Ovary (tissue), 3 donors: ENCODE measurements at regions not wholly inside any gene's neighbourhood (a gene's known extent, or its start where the extent isn't known, plus 50 kb on each side); places are given as distances from the start of the nearest gene placed in this dataset.

Experiments used
- CTCF ChIP-seq, 3 donors: fragments of 450-650 bp in 2 of 3; fragments of 200-600 bp in 1 of 3; IDR thresholded peaks; one replicate each; pipeline versions ENCODE4 v1.5.1 to v1.8.0; 2016 to 2022; ENCODE audit warnings: antibody characterized with exemption in 3 of 3, mild to moderate bottlenecking in 1 of 3
- POLR2A ChIP-seq: fragments of 450-650 bp; IDR thresholded peaks from one replicate; pipeline ENCODE4 v1.6.1; 2017; ENCODE audit warnings: antibody characterized with exemption, mild to moderate bottlenecking, moderate library complexity
- donor health status: DM: no; HTN: no; CAD: no.

- TF ChIP-seq CTCF (IDR thresholded peaks at IDR 0.05) (no peak), POLR2A (no peak)
Observed at GRCh38 chr4:123924536-123924935, 527.9 kb downstream of the SPRY1 start.
